Peyer's patch (tissue), 4 donors: ENCODE measurements at regions not wholly inside any gene's neighbourhood (a gene's known extent, or its start where the extent isn't known, plus 50 kb on each side); places are given as distances from the start of the nearest gene placed in this dataset.

ENCODE experiments used
- DNase-seq, 3 donors: peaks; one replicate each; pipeline ENCODE4 v3.0.0-alpha.2; 2017 to 2019
- H3K27ac ChIP-seq, 4 donors: fragments of 200-600 bp; sonication (generic); one replicate each; pipeline ENCODE4 v1.5.1; 2016 to 2019
- H3K27me3 ChIP-seq, 2 donors: fragments of 200-600 bp; sonication (generic); one replicate each; pipeline ENCODE4 v1.5.1; 2019
- H3K36me3 ChIP-seq, 3 donors: fragments of 200-600 bp; sonication (generic); one replicate each; pipeline ENCODE4 v1.5.1; 2016 to 2019
- H3K4me1 ChIP-seq, 4 donors: fragments of 200-600 bp; sonication (generic); one replicate each; pipeline ENCODE4 v1.5.1; 2016 to 2019
- H3K4me3 ChIP-seq, 4 donors: fragments of 200-600 bp; sonication (generic); 1 replicate in 3 of 4; 2 replicates in 1 of 4; pipeline ENCODE4 v1.5.1; 2016 to 2019; ENCODE audit warnings: mild to moderate bottlenecking in 1 of 4
- H3K9me3 ChIP-seq, 4 donors: fragments of 200-600 bp; sonication (generic); one replicate each; pipeline ENCODE4 v1.5.1; 2016 to 2019; ENCODE audit warnings: mild to moderate bottlenecking in 1 of 4
- POLR2A ChIP-seq, 2 donors: fragments of 450-650 bp; IDR thresholded peaks; one replicate each; pipeline ENCODE4 v1.5.1; 2017; ENCODE audit warnings: antibody characterized with exemption in 2 of 2, mild to moderate bottlenecking in 2 of 2, moderate library complexity in 2 of 2
- TF ChIP-seq, protein P1 (sequence below), 6 experiments: fragments of 450-650 bp in 4 of 6; fragments of 200-600 bp in 2 of 6; sonication (generic) in 1 of 6; IDR thresholded peaks; one replicate each; pipeline ENCODE4 v1.5.1; 2017 to 2019; ENCODE audit warnings: antibody characterized with exemption in 6 of 6, mild to moderate bottlenecking in 3 of 6, moderate library complexity in 1 of 6

DNA sequence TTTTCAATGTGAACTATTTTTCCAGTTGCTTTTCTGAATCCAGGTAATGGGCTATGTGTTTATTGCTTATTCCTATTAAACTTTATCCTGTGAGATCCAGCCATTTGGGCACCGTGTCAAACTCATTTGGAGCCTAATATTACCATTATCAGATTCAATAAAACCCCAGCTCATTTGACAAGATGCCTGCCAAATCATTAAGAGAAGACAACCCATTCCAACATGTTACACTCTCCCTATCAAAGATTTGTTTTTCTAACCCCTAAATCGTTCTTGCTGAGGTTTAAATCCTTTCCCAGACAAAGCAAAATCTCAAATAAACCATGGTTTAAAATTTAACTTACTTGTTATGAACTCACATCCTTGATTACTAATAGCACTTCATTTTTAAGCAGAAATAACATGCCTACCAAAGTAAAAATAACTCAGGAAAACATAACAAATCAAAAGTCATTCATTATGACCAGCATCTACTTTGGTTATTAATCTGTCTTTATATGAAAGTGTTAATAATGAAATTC is 130.0 kb upstream of the TCF21 start:
- TF ChIP-seq, protein P1, sequence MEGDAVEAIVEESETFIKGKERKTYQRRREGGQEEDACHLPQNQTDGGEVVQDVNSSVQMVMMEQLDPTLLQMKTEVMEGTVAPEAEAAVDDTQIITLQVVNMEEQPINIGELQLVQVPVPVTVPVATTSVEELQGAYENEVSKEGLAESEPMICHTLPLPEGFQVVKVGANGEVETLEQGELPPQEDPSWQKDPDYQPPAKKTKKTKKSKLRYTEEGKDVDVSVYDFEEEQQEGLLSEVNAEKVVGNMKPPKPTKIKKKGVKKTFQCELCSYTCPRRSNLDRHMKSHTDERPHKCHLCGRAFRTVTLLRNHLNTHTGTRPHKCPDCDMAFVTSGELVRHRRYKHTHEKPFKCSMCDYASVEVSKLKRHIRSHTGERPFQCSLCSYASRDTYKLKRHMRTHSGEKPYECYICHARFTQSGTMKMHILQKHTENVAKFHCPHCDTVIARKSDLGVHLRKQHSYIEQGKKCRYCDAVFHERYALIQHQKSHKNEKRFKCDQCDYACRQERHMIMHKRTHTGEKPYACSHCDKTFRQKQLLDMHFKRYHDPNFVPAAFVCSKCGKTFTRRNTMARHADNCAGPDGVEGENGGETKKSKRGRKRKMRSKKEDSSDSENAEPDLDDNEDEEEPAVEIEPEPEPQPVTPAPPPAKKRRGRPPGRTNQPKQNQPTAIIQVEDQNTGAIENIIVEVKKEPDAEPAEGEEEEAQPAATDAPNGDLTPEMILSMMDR (IDR thresholded peaks at IDR 0.05), result no peak
- TF ChIP-seq POLR2A (IDR thresholded peaks at IDR 0.05), result no peak

DNA sequence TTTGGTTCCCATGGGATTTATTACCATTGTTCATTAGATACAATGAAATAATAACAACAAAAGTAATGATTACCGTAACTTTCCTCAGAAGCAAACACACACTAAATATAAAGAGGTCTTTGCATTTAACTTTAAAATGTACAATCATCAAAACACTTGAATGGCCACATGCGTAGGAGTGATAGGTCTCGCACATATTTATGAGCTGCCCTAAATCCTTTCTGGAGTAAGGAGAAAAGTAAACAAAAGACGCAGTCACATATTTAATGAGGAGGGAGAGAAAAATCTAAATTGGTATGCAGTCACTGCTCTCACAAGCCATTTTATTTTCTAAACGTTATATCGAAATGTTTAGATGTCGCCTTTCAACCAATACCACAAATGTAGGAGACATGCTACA is 129.4 kb upstream of the TCF21 start:
- no peaks in the 10 kb centered on the region for H3K4me1 ChIP-seq
- no peaks in the 10 kb centered on the region for H3K9me3 ChIP-seq
- H3K27me3 ChIP-seq, result no peaks in the 10 kb centered on the region
- TF ChIP-seq POLR2A (IDR thresholded peaks at IDR 0.05), result no peak
- TF ChIP-seq, protein P1 (IDR thresholded peaks at IDR 0.05), result no peak
- H3K27ac ChIP-seq, result no peak overlapping the region
- no peaks in the 10 kb centered on the region for H3K36me3 ChIP-seq
- H3K4me3 ChIP-seq, result no peak overlapping the region
- DNase-seq, result no peak

More for the DNA sequence above, 130.0 kb upstream of the TCF21 start:
- H3K27ac ChIP-seq, result no peak overlapping the region
- no peaks in the 10 kb centered on the region for H3K9me3 ChIP-seq
- H3K36me3 ChIP-seq, result no peaks in the 10 kb centered on the region
- no peaks in the 10 kb centered on the region for H3K27me3 ChIP-seq
- H3K4me3 ChIP-seq, result no peak overlapping the region
- DNase-seq, result no peak
- H3K4me1 ChIP-seq, result no peaks in the 10 kb centered on the region

DNA sequence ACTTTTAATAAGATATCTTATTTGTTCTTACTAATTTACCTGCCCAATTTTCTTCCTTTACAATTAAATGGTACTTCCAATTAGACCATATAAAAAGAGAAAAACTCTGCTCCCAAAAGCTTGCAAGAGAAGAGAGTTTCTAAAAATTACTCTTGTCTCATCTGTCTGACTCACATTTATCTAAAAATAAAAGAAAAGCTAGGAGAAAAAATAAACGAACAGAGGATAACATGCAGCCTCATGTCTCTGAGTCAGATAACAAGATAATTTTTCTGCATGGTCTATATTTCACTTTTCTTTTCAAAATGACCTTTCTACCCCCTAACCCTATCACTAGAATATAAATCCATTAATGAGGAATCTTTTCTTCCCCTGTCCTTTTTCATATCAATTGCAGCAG is 127.2 kb upstream of the TCF21 start:
- Histone ChIP-seq H3K4me1 (no peaks in the 10 kb centered on the region), H3K9me3 (no peaks in the 10 kb centered on the region), H3K27me3 (no peaks in the 10 kb centered on the region), H3K27ac (peak overlapping the region in 1 of 4 donors; percentile 53), H3K4me3 (no peak overlapping the region), H3K36me3 (no peaks in the 10 kb centered on the region)
- no peak for TF ChIP-seq POLR2A (IDR thresholded peaks at IDR 0.05)
- TF ChIP-seq, protein P1 (IDR thresholded peaks at IDR 0.05), result no peak
- DNase-seq, result no peak

DNA sequence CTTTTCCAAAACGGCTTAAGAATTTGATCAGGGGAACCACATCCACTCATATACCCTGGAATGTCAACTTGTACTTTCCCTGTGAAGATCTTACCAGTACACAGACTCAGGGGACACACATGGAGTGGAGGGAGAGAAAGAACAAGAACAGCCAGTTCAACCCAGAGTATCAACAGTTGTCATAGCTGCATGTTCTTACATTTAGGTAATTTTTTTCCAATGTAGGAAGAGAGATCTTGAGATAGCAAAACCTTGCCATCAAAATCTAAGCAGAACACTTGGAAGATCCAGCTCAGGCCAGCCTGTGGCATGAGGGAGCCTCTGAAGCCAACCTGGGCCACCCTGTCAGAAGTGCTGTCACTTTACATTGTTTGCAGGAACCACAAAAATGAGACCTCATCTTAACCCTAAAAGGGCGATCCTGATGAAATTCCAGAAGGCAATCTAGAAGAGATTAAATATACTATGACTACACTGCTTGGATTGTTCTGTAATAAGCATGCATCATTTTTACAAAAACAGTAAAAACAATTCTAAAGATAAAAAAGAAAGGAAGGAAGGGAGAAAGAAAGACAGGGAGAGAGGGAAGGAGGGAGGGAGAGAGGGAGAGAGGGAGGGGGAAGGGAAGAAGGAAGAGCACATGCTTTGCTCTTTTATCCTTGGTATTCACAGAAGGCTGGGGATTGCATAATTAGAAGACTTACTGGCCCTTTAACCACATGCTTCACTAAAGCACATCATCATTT is 124.7 kb upstream of the TCF21 start:
- Histone ChIP-seq H3K4me3 (no peak overlapping the region), H3K4me1 (no peaks in the 10 kb centered on the region), H3K9me3 (no peaks in the 10 kb centered on the region), H3K27ac (peak overlapping the region in 2 of 4 donors; percentile 32 to 71), H3K27me3 (no peaks in the 10 kb centered on the region), H3K36me3 (no peaks in the 10 kb centered on the region)
- TF ChIP-seq, protein P1 (IDR thresholded peaks at IDR 0.05), result no peak
- TF ChIP-seq POLR2A (IDR thresholded peaks at IDR 0.05), result no peak
- no peak for DNase-seq

DNA sequence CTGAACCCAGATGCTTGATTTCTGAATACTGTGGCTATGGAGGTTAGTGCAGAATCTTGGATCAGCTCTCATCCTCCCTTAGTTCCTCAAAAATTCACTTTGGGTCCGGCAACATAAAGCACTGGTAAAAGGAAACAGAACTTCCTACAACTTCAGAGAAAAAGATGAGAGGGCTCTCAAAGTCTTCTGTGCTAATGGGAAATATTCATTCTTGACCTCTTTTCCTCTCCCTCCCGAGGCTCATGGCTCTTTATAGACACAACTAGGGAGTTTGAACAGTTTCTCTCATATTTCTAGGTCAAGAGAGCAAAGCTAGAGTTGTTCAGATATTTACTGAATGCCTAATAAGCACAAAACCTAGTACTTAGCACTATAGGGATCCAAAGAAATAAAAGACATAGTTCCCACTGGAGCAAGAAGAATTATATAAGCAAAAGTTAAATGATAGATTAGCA is 124.1 kb upstream of the TCF21 start:
- Histone ChIP-seq H3K4me1 (no peaks in the 10 kb centered on the region), H3K27me3 (no peaks in the 10 kb centered on the region), H3K36me3 (no peaks in the 10 kb centered on the region), H3K4me3 (no peak overlapping the region), H3K27ac (peak overlapping the region in 2 of 4 donors; percentile 32 to 71), H3K9me3 (no peaks in the 10 kb centered on the region)
- TF ChIP-seq, protein P1 (IDR thresholded peaks at IDR 0.05), result no peak
- no peak for TF ChIP-seq POLR2A (IDR thresholded peaks at IDR 0.05)
- no peak for DNase-seq
